ENCODE measurements at regions not wholly inside any gene's neighbourhood (a gene's known extent, or its start where the extent isn't known, plus 50 kb on each side); places are given as distances from the start of the nearest gene placed in this dataset.

GRCh38 chr10:131448883-131449282, 137.4 kb upstream of the TCERG1L start:
- 94% methylated on average over 14 of the region's 14 CpGs for WGBS
- no peak overlapping the region for H4K91ac ChIP-seq (ENCODE audit: low read length)
- H2BK120ac ChIP-seq (ENCODE audit: low read depth, low read length), result no peak overlapping the region
- H2BK15ac ChIP-seq (ENCODE audit: low read depth, poor library complexity, severe bottlenecking), result no peak overlapping the region
- H2AK5ac ChIP-seq (ENCODE audit: low read length, severe bottlenecking), result no peak overlapping the region
- no peaks in the 10 kb centered on the region for H3K9me3 ChIP-seq (ENCODE audit: control insufficient read depth, low read length)
- H3K4me2 ChIP-seq (ENCODE audit: low read length, poor library complexity, severe bottlenecking), result no peak overlapping the region
- H3K27me3 ChIP-seq (ENCODE audit: control insufficient read depth in 1 of 2, insufficient read depth in 1 of 2, low read length in 2 of 2), result peaks cover 0 to 35% of the 10 kb centered on the region in 2 experiments
- H2BK5ac ChIP-seq (ENCODE audit: low read depth, low read length, poor library complexity, severe bottlenecking), result no peak overlapping the region
- H3K4ac ChIP-seq (ENCODE audit: low read depth in 1 of 2, low read length in 2 of 2), result no peak overlapping the region
- H2AFZ ChIP-seq (ENCODE audit: low read depth, low read length), result no peak overlapping the region
- no peaks in the 10 kb centered on the region for H3K4me1 ChIP-seq (ENCODE audit: control insufficient read depth, insufficient read depth, low read depth, low read length)
- no peak overlapping the region for H3K9ac ChIP-seq (ENCODE audit: low read length)
- H2BK12ac ChIP-seq (ENCODE audit: low read length in 2 of 2), result no peak overlapping the region
- no peak for DNase-seq
- no peak overlapping the region for H3K14ac ChIP-seq (ENCODE audit: low read length in 2 of 2)
- no peak overlapping the region for H3K18ac ChIP-seq (ENCODE audit: low read depth in 1 of 2, low read length in 2 of 2)
- H3K23ac ChIP-seq (ENCODE audit: low read length in 2 of 2), result no peak overlapping the region
- H3K36me3 ChIP-seq (ENCODE audit: control insufficient read depth in 1 of 2, insufficient read depth in 2 of 2, low read depth in 1 of 2, low read length in 2 of 2), result no peaks in the 10 kb centered on the region
- H3K79me1 ChIP-seq (replicated peaks; ENCODE audit: low read length, poor library complexity, severe bottlenecking), result no peaks in the 10 kb centered on the region
- H4K8ac ChIP-seq (ENCODE audit: low read length), result no peak overlapping the region
- no peak overlapping the region for H3K27ac ChIP-seq (ENCODE audit: low read length, poor library complexity, severe bottlenecking)
- H3K4me3 ChIP-seq (ENCODE audit: insufficient read depth in 1 of 2, low read depth in 1 of 2, low read length in 2 of 2), result no peak overlapping the region

- Histone ChIP-seq H3K9ac (ENCODE audit: low read length) (no peak overlapping the region), H2AK5ac (ENCODE audit: low read length, severe bottlenecking) (no peak overlapping the region), H4K8ac (ENCODE audit: low read length) (no peak overlapping the region), H3K9me3 (ENCODE audit: control insufficient read depth, low read length) (no peaks in the 10 kb centered on the region), H4K91ac (ENCODE audit: low read length) (no peak overlapping the region), H3K4me2 (ENCODE audit: low read length, poor library complexity, severe bottlenecking) (no peak overlapping the region), H2BK5ac (ENCODE audit: low read depth, low read length, poor library complexity, severe bottlenecking) (no peak overlapping the region), H2BK120ac (ENCODE audit: low read depth, low read length) (no peak overlapping the region), H3K4me3 (ENCODE audit: insufficient read depth in 1 of 2, low read depth in 1 of 2, low read length in 2 of 2) (no peak overlapping the region), H3K4me1 (ENCODE audit: control insufficient read depth, insufficient read depth, low read depth, low read length) (no peaks in the 10 kb centered on the region), H2AFZ (ENCODE audit: low read depth, low read length) (no peak overlapping the region), H2BK12ac (ENCODE audit: low read length in 2 of 2) (no peak overlapping the region), H3K14ac (ENCODE audit: low read length in 2 of 2) (no peak overlapping the region), H3K27ac (ENCODE audit: low read length, poor library complexity, severe bottlenecking) (no peak overlapping the region), H2BK15ac (ENCODE audit: low read depth, poor library complexity, severe bottlenecking) (no peak overlapping the region), H3K4ac (ENCODE audit: low read depth in 1 of 2, low read length in 2 of 2) (no peak overlapping the region), H3K79me1 (replicated peaks; ENCODE audit: low read length, poor library complexity, severe bottlenecking) (no peaks in the 10 kb centered on the region), H3K36me3 (ENCODE audit: control insufficient read depth in 1 of 2, insufficient read depth in 2 of 2, low read depth in 1 of 2, low read length in 2 of 2) (no peaks in the 10 kb centered on the region), H3K27me3 (ENCODE audit: control insufficient read depth in 1 of 2, insufficient read depth in 1 of 2, low read length in 2 of 2) (peaks cover 0 to 38% of the 10 kb centered on the region in 2 experiments), H3K18ac (ENCODE audit: low read depth in 1 of 2, low read length in 2 of 2) (no peak overlapping the region), H3K23ac (ENCODE audit: low read length in 2 of 2) (no peak overlapping the region)
- DNase-seq, result no peak
- 73% methylated on average over 7 of the region's 7 CpGs for WGBS
Observed at GRCh38 chr10:131450216-131450765, 138.8 kb upstream of the TCERG1L start.

DNA sequence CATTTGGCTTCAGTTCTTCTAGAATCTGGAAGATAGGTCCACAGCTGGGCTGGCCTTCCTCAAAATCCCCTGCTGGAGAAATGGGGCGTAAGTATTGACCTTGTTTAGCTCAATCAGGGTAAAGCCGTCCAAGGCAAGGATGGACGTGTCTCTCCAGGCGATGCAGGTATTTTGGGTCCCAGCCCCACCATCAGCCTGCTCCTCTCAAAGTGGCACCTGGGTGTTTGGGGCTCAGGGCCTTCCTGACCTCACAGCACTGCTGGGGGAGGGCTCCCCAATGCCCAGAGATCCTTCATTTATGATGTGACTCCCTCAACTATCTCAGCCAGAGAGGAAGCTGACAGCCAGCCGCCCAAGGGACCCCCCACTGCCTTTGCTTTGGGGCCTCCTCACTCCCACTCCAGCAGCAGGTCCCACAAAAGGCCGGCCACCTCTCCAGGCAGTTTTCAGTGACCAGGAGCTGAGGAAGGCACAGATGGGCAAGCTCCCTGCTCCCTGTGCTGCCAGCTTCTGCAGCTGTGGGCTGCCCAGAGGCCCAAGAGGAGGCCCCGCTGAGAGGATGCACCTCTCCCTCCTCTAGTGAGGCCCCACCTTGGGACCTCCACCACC, 140.0 kb upstream of the TCERG1L start:
- H3K9ac ChIP-seq (ENCODE audit: low read length), result no peak overlapping the region
- no peak overlapping the region for H2AK5ac ChIP-seq (ENCODE audit: low read length, severe bottlenecking)
- no peak overlapping the region for H4K8ac ChIP-seq (ENCODE audit: low read length)
- no peak overlapping the region for H3K4ac ChIP-seq (ENCODE audit: low read depth in 1 of 2, low read length in 2 of 2)
- H3K14ac ChIP-seq (ENCODE audit: low read length in 2 of 2), result no peak overlapping the region
- H3K4me2 ChIP-seq (ENCODE audit: low read length, poor library complexity, severe bottlenecking), result no peak overlapping the region
- no peak overlapping the region for H4K91ac ChIP-seq (ENCODE audit: low read length)
- H2BK12ac ChIP-seq (ENCODE audit: low read length in 2 of 2), result no peak overlapping the region
- H2BK15ac ChIP-seq (ENCODE audit: low read depth, poor library complexity, severe bottlenecking), result no peak overlapping the region
- no peaks in the 10 kb centered on the region for H3K79me1 ChIP-seq (replicated peaks; ENCODE audit: low read length, poor library complexity, severe bottlenecking)
- H3K23ac ChIP-seq (ENCODE audit: low read length in 2 of 2), result no peak overlapping the region
- H2BK120ac ChIP-seq (ENCODE audit: low read depth, low read length), result no peak overlapping the region
- no peak overlapping the region for H3K4me3 ChIP-seq (ENCODE audit: insufficient read depth in 1 of 2, low read depth in 1 of 2, low read length in 2 of 2)
- WGBS, result 79% methylated on average over 7 of the region's 7 CpGs
- H3K4me1 ChIP-seq (ENCODE audit: control insufficient read depth, insufficient read depth, low read depth, low read length), result no peaks in the 10 kb centered on the region
- no peak overlapping the region for H2AFZ ChIP-seq (ENCODE audit: low read depth, low read length)
- no peaks in the 10 kb centered on the region for H3K9me3 ChIP-seq (ENCODE audit: control insufficient read depth, low read length)
- no peak overlapping the region for H3K18ac ChIP-seq (ENCODE audit: low read depth in 1 of 2, low read length in 2 of 2)
- DNase-seq, result no peak
- H2BK5ac ChIP-seq (ENCODE audit: low read depth, low read length, poor library complexity, severe bottlenecking), result no peak overlapping the region
- H3K27ac ChIP-seq (ENCODE audit: low read length, poor library complexity, severe bottlenecking), result no peak overlapping the region
- no peaks in the 10 kb centered on the region for H3K36me3 ChIP-seq (ENCODE audit: control insufficient read depth in 1 of 2, insufficient read depth in 2 of 2, low read depth in 1 of 2, low read length in 2 of 2)
- peaks cover 0 to 45% of the 10 kb centered on the region in 2 experiments for H3K27me3 ChIP-seq (ENCODE audit: control insufficient read depth in 1 of 2, insufficient read depth in 1 of 2, low read length in 2 of 2)

GRCh38 chr10:131452926-131453720, 141.6 kb upstream of the TCERG1L start:
- no peak overlapping the region for H3K9ac ChIP-seq (ENCODE audit: low read length)

More at GRCh38 chr10:131452926-131453720, 141.6 kb upstream of the TCERG1L start:
- no peak overlapping the region for H2BK15ac ChIP-seq (ENCODE audit: low read depth, poor library complexity, severe bottlenecking)
- peaks cover 0 to 46% of the 10 kb centered on the region in 2 experiments for H3K27me3 ChIP-seq (ENCODE audit: control insufficient read depth in 1 of 2, insufficient read depth in 1 of 2, low read length in 2 of 2)
- no peaks in the 10 kb centered on the region for H3K9me3 ChIP-seq (ENCODE audit: control insufficient read depth, low read length)
- no peak overlapping the region for H2BK12ac ChIP-seq (ENCODE audit: low read length in 2 of 2)
- H3K4me1 ChIP-seq (ENCODE audit: control insufficient read depth, insufficient read depth, low read depth, low read length), result no peaks in the 10 kb centered on the region
- no peak overlapping the region for H3K4me2 ChIP-seq (ENCODE audit: low read length, poor library complexity, severe bottlenecking)
- peak overlapping the region; percentile 42 for H2AFZ ChIP-seq (ENCODE audit: low read depth, low read length)
- no peak overlapping the region for H3K18ac ChIP-seq (ENCODE audit: low read depth in 1 of 2, low read length in 2 of 2)
- peak overlapping the region in 1 of 2 experiments; percentile 45 for H3K4me3 ChIP-seq (ENCODE audit: insufficient read depth in 1 of 2, low read depth in 1 of 2, low read length in 2 of 2)
- H4K91ac ChIP-seq (ENCODE audit: low read length), result no peak overlapping the region
- H2BK5ac ChIP-seq (ENCODE audit: low read depth, low read length, poor library complexity, severe bottlenecking), result no peak overlapping the region
- no peak overlapping the region for H3K23ac ChIP-seq (ENCODE audit: low read length in 2 of 2)
- no peak overlapping the region for H4K8ac ChIP-seq (ENCODE audit: low read length)
- H3K27ac ChIP-seq (ENCODE audit: low read length, poor library complexity, severe bottlenecking), result no peak overlapping the region
- no peak overlapping the region for H2BK120ac ChIP-seq (ENCODE audit: low read depth, low read length)
- WGBS, result 18% methylated on average over 33 of the region's 33 CpGs
- H3K79me1 ChIP-seq (replicated peaks; ENCODE audit: low read length, poor library complexity, severe bottlenecking), result no peaks in the 10 kb centered on the region
- H3K4ac ChIP-seq (ENCODE audit: low read depth in 1 of 2, low read length in 2 of 2), result no peak overlapping the region
- no peak overlapping the region for H2AK5ac ChIP-seq (ENCODE audit: low read length, severe bottlenecking)
- no peaks in the 10 kb centered on the region for H3K36me3 ChIP-seq (ENCODE audit: control insufficient read depth in 1 of 2, insufficient read depth in 2 of 2, low read depth in 1 of 2, low read length in 2 of 2)
- no peak overlapping the region for H3K14ac ChIP-seq (ENCODE audit: low read length in 2 of 2)
- DNase-seq, result no peak
